Activated naive CD8-positive, alpha-beta T cell treated with anti-CD3 and anti-CD28 coated beads, Interleukin-2, amount 50 U/mL, for 24 hours (primary cell): ENCODE measurements at regions not wholly inside any gene's neighbourhood (a gene's known extent, or its start where the extent isn't known, plus 50 kb on each side); places are given as distances from the start of the nearest gene placed in this dataset.

Experiments used
- ATAC-seq: fragments of 150-1000 bp; cut with Tn5 transposase; one replicate; pipeline ENCODE4 v1.10.0; 2021
- DNase-seq: peaks from one replicate; pipeline ENCODE4 v3.0.0; 2021
- H3K27ac Mint-ChIP-seq: one replicate; pipeline ENCODE4 v1.8.0; 2021; ENCODE audit warnings: mild to moderate bottlenecking, mixed read lengths
- H3K27me3 Mint-ChIP-seq: one replicate; pipeline ENCODE4 v1.8.0; 2021; ENCODE audit warnings: mixed read lengths
- H3K36me3 Mint-ChIP-seq: one replicate; pipeline ENCODE4 v1.8.0; 2021; ENCODE audit warnings: low read depth, mixed read lengths
- H3K4me1 Mint-ChIP-seq: one replicate; pipeline ENCODE4 v1.8.0; 2021; ENCODE audit warnings: mixed read lengths
- H3K4me3 Mint-ChIP-seq: one replicate; pipeline ENCODE4 v1.8.0; 2021; ENCODE audit warnings: mild to moderate bottlenecking, moderate library complexity, mixed read lengths
- H3K9me3 Mint-ChIP-seq: one replicate; pipeline ENCODE4 v1.8.0; 2021; ENCODE audit warnings: mixed read lengths

DNA sequence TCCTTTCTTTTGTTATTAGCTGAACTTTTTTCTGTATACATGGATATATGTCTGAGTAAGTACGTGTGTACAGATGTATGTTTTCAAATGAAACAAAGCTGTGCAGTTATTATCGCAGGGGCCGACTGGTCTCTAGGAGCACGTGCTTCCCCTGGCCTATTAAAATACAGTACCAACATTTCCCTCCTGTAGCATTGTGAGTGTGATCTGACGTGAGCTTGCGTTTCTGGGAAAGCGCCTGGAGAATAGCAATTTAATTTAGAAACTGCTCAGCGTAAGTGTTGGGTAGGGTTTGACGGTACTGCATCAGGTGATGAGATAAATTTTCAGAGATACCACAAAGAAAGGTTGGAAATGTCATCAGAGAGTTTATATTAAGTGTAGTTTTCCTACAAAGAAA lies 173.3 kb downstream of the FBXO8 start:
- Mint-ChIP-seq H3K9me3 (no peaks in the 10 kb centered on the region), H3K27ac (no peak overlapping the region), H3K36me3 (no peaks in the 10 kb centered on the region), H3K4me1 (no peaks in the 10 kb centered on the region), H3K27me3 (peaks cover 30% of the 10 kb centered on the region), H3K4me3 (no peak overlapping the region)
- ATAC-seq: no peak
- DNase-seq: no peak

DNA sequence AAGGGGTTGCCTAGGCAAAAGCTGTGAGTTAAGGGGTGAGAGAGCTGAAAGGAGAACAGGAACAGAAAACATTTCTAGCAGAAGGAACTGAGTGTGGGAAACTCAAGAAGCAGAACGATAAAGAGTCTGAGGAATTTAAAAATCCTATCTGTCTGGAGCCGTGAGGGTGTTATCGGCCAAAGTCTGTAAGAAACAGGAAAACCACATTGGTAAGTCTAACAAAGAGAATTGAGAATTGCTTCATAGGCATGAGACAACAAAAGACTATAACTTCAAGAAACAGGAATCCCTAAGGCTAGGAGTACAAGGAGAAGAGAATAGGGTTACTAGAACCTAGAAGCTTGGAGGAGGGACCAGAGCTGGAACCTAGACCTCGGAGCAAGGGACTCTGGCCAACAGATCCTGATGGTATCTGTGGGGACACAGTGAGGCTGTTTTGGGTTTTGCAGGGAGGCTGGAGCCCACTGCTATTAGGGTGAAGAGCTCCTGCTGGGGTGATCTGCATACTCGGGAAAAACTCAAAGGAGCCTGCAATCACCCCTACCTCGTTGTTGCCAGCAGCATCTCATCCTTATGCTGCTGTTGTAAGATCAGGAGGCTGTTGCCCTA lies 175.6 kb downstream of the FBXO8 start:
- no peak for ATAC-seq
- Mint-ChIP-seq H3K36me3 (no peaks in the 10 kb centered on the region), H3K4me1 (no peaks in the 10 kb centered on the region), H3K27me3 (peaks cover 29% of the 10 kb centered on the region), H3K9me3 (no peaks in the 10 kb centered on the region), H3K4me3 (no peak overlapping the region), H3K27ac (no peak overlapping the region)
- no peak for DNase-seq

DNA sequence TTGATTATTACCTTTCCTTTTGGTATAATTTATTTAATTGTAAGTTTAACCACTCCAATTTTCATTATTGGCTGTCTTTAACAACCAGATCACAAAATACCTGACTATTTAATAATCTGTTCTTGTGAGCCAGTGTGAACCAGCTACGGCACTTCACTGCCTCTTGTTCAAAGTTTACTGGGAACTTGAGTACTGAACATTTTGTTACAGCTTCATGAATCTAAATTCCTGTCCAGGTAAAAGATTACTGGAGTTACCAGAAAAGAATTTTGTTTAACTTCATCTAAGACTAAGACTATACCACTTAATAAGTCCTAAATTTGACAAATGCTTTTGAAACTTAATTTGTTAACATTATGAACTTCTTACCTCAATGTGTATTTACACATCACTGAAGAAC lies 178.3 kb downstream of the FBXO8 start:
- Mint-ChIP-seq H3K4me1 (no peaks in the 10 kb centered on the region), H3K4me3 (no peak overlapping the region), H3K27me3 (peaks cover 23% of the 10 kb centered on the region), H3K36me3 (no peaks in the 10 kb centered on the region), H3K9me3 (no peaks in the 10 kb centered on the region), H3K27ac (no peak overlapping the region)
- DNase-seq (no peak), ATAC-seq (no peak)

DNA sequence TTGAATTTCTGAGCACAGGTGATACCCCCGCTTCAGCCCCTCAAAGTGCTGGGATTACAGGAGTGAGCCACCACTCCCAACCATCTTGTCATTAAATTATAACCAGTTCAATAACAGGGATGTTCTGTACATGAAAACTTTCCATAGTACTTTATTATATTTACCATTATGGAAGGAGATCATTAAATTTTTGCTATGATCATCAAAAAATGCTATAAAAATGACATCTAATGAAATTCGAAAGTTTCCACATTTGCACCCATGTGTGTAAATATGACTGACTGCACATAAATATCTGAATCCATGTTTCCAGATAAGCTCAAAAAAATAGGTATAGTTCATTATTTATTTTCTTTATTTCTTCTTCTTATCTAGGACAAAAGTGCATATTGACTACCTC lies 182.6 kb downstream of the FBXO8 start:
- ATAC-seq (no peak), DNase-seq (no peak)
- H3K9me3 Mint-ChIP-seq: no peaks in the 10 kb centered on the region
- no peak overlapping the region for H3K4me3 Mint-ChIP-seq
- no peaks in the 10 kb centered on the region for H3K4me1 Mint-ChIP-seq
- H3K27ac Mint-ChIP-seq: no peak overlapping the region
- H3K27me3 Mint-ChIP-seq: peaks cover 2% of the 10 kb centered on the region
- no peaks in the 10 kb centered on the region for H3K36me3 Mint-ChIP-seq

DNA sequence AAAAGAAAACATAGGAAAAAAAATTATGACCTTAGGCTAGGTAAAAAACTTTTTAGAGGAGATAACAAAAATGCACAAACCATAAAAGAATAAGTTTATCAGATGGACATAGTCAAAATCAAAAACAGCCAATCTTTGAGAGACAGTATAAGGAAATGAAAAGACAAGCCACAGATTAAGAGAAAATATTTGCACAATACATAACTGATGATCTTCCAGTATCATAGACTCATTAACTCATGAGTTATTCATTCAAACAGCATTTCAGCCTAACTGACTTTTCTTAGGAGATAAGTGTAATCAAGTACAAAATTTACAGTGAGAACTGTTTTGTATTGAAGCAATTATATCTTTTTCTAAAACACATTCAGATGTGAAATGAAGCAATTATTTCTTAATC lies 183.8 kb downstream of the FBXO8 start:
- H3K9me3 Mint-ChIP-seq: no peaks in the 10 kb centered on the region
- no peak overlapping the region for H3K4me3 Mint-ChIP-seq
- no peaks in the 10 kb centered on the region for H3K36me3 Mint-ChIP-seq
- DNase-seq (no peak), ATAC-seq (no peak)
- H3K4me1 Mint-ChIP-seq: no peaks in the 10 kb centered on the region
- H3K27ac Mint-ChIP-seq: no peak overlapping the region
- H3K27me3 Mint-ChIP-seq: peaks cover 2% of the 10 kb centered on the region

DNA sequence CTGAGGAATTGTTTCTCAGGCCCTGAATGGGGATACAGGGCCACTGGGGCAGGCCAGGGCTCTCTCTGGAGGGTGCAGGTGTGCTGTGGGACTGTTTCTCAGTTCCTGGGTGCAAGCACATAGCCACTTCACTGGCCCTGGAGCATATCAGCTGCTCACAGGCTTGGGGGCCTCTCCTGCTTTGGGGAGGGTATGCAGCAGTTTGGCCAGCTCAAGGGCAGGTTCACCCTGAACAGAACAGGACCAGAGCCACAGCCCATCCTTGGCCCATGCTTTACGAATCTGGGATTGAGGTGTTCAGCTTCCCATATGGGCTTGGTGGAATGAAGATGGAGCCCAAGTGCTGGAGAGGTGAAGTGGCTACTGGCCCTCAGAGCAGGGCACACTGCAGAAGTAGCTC lies 186.5 kb downstream of the FBXO8 start:
- no peaks in the 10 kb centered on the region for H3K4me1 Mint-ChIP-seq
- no peak for DNase-seq
- H3K27me3 Mint-ChIP-seq: peaks cover 4% of the 10 kb centered on the region
- no peak for ATAC-seq
- H3K4me3 Mint-ChIP-seq: no peak overlapping the region
- no peaks in the 10 kb centered on the region for H3K9me3 Mint-ChIP-seq
- peaks cover 1% of the 10 kb centered on the region for H3K36me3 Mint-ChIP-seq
- H3K27ac Mint-ChIP-seq: no peak overlapping the region

DNA sequence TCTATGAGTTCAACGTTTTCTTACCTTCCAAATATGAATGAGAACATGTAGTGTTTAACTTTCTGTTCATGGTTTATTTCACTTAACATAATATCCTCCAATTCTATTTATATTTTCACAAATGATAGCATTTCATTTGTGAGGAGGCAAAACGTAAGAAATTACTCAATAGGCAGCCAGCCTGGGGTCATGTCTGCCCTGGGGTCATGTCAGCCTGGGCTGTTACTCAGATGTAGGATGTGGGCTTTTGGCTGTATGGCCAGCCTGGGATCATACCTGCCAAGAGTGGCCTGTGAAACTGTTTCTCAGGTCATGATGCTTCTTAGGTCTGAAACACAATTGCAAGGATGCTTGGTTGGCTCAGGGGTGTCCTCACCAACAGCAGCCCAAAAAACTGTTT lies 187.0 kb downstream of the FBXO8 start:
- ATAC-seq: no peak
- no peaks in the 10 kb centered on the region for H3K4me1 Mint-ChIP-seq
- H3K4me3 Mint-ChIP-seq: no peak overlapping the region
- DNase-seq: no peak
- no peaks in the 10 kb centered on the region for H3K9me3 Mint-ChIP-seq
- peaks cover 1% of the 10 kb centered on the region for H3K36me3 Mint-ChIP-seq
- peaks cover 4% of the 10 kb centered on the region for H3K27me3 Mint-ChIP-seq
- no peak overlapping the region for H3K27ac Mint-ChIP-seq

DNA sequence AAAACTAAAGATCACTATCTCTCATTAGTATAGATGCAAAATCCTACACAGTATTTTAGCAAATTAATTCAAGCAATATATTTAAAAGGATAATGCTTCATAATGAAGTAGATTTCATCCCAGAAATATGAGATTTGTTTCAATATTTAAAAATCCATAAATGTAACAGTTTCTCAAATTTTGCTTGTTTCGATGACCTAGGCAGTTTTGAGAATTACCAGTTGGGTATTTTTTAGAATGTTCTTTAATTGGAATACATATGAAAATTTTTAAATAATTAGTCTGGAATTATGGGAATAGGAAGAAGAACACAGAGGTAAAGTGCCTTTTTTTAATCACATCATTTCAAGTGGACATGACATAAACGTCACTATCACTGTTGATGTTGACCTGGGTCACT lies 192.3 kb downstream of the FBXO8 start:
- DNase-seq (no peak), ATAC-seq (no peak)
- H3K4me1 Mint-ChIP-seq: no peaks in the 10 kb centered on the region
- H3K27me3 Mint-ChIP-seq: peaks cover 2% of the 10 kb centered on the region
- H3K27ac Mint-ChIP-seq: no peak overlapping the region
- peaks cover 1% of the 10 kb centered on the region for H3K36me3 Mint-ChIP-seq
- no peak overlapping the region for H3K4me3 Mint-ChIP-seq
- no peaks in the 10 kb centered on the region for H3K9me3 Mint-ChIP-seq

DNA sequence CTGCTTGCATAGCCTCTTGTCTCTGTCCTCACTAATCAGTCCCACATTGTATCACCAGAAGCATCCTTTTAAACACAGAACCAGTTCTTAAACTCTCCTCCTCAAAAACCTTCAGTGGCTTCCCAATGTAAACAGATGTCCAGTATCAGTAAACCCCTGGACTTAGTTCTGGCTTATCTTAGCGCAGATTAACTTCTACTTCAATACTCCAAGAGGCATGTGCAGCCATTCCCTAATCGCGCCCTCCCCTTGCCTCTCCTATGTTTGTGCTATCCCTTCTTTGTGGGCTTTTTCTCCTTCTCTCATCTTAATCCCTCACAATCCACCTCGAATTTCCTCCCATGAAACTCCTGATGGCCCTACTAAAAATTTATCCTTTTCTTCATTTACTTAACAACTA lies 193.8 kb downstream of the FBXO8 start:
- peaks cover 2% of the 10 kb centered on the region for H3K27me3 Mint-ChIP-seq
- H3K36me3 Mint-ChIP-seq: peaks cover 1% of the 10 kb centered on the region

DNA sequence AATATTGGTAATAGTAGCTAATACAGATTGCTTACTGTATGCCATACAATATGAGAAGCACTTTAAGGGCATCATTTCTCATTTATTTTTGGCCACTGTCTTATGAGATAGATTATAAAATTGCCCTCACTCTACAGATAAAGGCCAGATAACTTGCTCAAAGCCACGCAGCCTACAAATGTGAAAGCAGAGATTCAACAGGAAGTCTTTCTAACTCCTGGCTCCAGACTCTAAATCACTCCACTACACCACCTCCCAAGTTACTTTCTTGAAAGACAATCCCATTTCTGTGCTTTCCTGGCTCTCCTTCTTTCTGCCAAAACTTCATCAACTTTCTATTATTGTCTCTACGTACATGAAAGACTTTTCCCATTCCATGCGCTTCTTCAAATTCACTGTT lies 194.7 kb downstream of the FBXO8 start:
- H3K9me3 Mint-ChIP-seq: no peaks in the 10 kb centered on the region
- H3K27me3 Mint-ChIP-seq: peaks cover 2% of the 10 kb centered on the region
- no peak overlapping the region for H3K4me3 Mint-ChIP-seq
- no peaks in the 10 kb centered on the region for H3K4me1 Mint-ChIP-seq
- ATAC-seq: no peak
- no peak overlapping the region for H3K27ac Mint-ChIP-seq
- peaks cover 1% of the 10 kb centered on the region for H3K36me3 Mint-ChIP-seq
- no peak for DNase-seq

More for the DNA sequence above, 193.8 kb downstream of the FBXO8 start:
- Mint-ChIP-seq H3K4me1 (no peaks in the 10 kb centered on the region), H3K27ac (no peak overlapping the region), H3K9me3 (no peaks in the 10 kb centered on the region), H3K4me3 (no peak overlapping the region)
- ATAC-seq: no peak
- no peak for DNase-seq

DNA sequence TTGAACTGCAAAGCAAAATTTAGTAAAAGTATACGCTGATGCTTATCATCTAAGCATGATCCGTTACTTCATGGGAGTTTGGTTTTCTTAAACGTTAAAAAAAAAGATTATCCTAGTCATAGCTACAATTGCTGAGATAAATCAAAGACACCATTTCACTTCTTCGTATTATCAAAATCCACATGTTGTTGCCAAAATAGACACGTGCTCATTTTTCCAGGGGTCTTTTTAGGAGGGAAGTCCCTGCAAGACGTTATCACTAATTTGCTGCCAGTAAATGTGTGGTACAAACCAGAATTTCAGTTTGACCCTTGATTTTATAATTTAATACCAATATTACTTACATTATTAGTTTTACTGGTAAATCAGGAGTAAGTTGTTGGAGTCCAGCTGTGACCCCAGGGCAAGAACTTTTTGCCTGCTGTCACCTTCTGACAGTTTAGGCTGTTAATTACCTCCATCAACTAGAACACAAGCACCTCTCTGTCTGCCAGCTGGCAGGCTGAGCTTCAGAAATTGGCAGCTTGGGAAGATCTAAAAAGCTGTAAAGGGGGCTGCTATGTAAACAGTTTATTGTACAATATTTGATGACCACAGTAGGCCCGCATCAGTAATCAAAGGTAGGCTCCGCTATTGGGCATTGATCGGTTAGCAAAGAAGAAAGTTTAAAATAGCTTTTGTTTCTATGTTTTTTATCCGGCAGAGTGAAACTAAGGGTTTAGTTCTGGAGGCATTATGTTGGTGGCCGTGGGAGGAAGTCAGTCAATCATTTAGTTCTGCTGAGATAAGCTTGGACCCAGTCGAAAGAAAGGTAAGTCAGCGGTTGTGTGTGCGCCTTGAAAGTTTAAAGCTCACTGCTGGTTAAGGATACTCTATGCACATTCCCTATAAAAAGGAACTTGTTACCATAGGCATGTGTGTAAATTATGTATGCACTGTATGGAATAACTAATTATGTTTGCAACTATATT lies 196.4 kb downstream of the FBXO8 start:
- H3K27ac Mint-ChIP-seq: no peak overlapping the region
- H3K4me3 Mint-ChIP-seq: no peak overlapping the region
- ATAC-seq: no peak
- H3K36me3 Mint-ChIP-seq: no peaks in the 10 kb centered on the region
- no peaks in the 10 kb centered on the region for H3K9me3 Mint-ChIP-seq
- no peak for DNase-seq
- H3K4me1 Mint-ChIP-seq: no peaks in the 10 kb centered on the region
- no peaks in the 10 kb centered on the region for H3K27me3 Mint-ChIP-seq

DNA sequence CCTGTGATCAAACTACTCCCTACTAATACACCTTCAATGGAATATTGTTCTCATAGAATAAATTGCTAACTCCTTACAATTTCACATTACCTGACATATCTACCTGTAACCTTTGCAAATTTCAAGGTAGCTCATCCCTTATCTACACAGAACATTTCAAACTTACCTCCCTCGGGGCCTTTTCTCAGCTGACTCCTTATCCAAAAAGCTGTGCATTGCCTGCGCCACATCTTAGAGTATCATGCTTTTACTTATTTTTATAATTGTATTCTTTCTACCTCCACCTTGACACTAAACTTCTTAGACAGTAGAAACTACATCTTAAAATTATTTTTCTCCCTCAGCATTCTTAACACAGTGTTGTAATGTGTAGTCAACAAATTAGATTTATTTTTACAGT lies 198.5 kb downstream of the FBXO8 start:
- Mint-ChIP-seq H3K4me3 (no peak overlapping the region), H3K27ac (no peak overlapping the region), H3K27me3 (no peaks in the 10 kb centered on the region), H3K9me3 (no peaks in the 10 kb centered on the region), H3K4me1 (no peaks in the 10 kb centered on the region), H3K36me3 (no peaks in the 10 kb centered on the region)
- DNase-seq: no peak
- ATAC-seq: no peak

DNA sequence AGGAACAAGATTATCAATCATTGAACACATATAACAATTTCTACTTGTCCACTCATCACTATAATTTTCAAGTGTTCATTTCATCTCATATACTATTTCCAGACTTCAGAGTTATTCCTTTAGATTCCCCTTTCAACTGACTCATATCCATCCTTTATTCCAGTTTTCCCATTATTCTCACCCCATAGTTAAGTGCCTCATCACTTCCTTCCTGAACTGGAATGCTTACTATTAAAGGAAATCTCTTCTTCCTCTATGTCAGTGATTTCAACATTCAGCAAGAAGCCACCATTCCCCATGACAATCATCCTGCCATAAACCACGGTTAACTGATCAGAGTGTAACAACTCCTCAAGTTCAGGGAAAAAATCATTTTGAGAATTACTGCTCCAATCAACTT lies 198.9 kb downstream of the FBXO8 start:
- Mint-ChIP-seq H3K36me3 (no peaks in the 10 kb centered on the region), H3K27ac (no peak overlapping the region), H3K27me3 (no peaks in the 10 kb centered on the region), H3K4me3 (no peak overlapping the region), H3K9me3 (no peaks in the 10 kb centered on the region), H3K4me1 (no peaks in the 10 kb centered on the region)
- DNase-seq (no peak), ATAC-seq (no peak)

DNA sequence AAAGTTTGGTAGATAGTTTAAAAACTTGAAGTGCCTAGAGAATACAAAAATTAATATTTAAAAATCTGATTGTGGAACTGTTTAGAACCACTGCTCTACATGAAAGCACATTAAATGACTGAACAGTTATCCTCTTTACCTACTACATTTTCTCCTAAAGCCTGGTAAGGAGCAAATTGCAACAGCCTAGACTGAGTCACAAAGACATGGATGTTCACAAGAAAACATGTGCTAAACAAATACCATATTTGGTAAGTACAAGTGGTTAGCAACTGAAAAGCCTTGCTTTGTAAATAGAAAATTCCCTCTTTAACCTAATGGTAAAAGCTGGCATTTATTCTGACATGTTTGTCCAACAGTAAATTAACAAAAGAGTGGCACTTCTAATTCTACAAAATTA lies 203.1 kb downstream of the FBXO8 start:
- Mint-ChIP-seq H3K4me1 (no peaks in the 10 kb centered on the region), H3K27me3 (no peaks in the 10 kb centered on the region), H3K36me3 (no peaks in the 10 kb centered on the region), H3K9me3 (no peaks in the 10 kb centered on the region), H3K27ac (no peak overlapping the region), H3K4me3 (no peak overlapping the region)
- no peak for ATAC-seq
- no peak for DNase-seq

DNA sequence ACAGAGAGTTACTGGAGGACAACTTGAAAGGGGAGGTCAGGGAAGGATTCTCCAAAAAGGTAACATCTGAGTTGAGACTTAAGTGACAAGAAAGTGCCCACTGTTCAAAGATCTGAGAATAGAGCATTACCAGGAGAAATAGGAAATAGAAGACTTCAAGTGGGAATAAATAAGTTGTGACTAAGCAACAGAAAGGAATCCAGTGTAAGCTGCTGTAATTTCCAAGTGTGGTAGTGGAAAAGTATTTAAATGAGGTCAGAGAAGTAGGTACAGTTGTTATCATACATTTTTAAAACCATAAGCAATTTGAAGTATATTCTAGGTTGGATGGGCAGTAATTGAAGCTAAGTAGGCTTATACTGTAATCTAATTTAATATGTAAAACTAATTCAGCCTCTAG lies 211.9 kb downstream of the FBXO8 start:
- Mint-ChIP-seq H3K27me3 (no peaks in the 10 kb centered on the region), H3K36me3 (no peaks in the 10 kb centered on the region), H3K4me1 (no peaks in the 10 kb centered on the region), H3K27ac (no peak overlapping the region), H3K9me3 (no peaks in the 10 kb centered on the region), H3K4me3 (no peak overlapping the region)
- DNase-seq: no peak
- ATAC-seq: no peak
